ENCODE measurements at regions not wholly inside any gene's neighbourhood (a gene's known extent, or its start where the extent isn't known, plus 50 kb on each side); places are given as distances from the start of the nearest gene placed in this dataset.

- TF ChIP-seq NFE2L1 (CRISPR knock-in tag; IDR thresholded peaks at IDR 0.05) = no peak
- no peak for TF ChIP-seq ATF3 (CRISPR knock-in tag; conservative IDR thresholded peaks at IDR 0.05)
- TF ChIP-seq CREB1 (CRISPR knock-in tag; IDR thresholded peaks at IDR 0.05) = no peak
- TF ChIP-seq ATF6 (CRISPR knock-in tag; IDR thresholded peaks at IDR 0.05) = no peak
- no peak for TF ChIP-seq ATF2 (CRISPR knock-in tag; IDR thresholded peaks at IDR 0.05; ENCODE audit: borderline replicate concordance, low read depth)
Measured at GRCh38 chr5:147972076-147972840, 65.9 kb upstream of the C5orf46 start.

Measured in WTC11 (cell line).